Erythroblast (primary cell): ENCODE measurements at regions not wholly inside any gene's neighbourhood (a gene's known extent, or its start where the extent isn't known, plus 50 kb on each side); places are given as distances from the start of the nearest gene placed in this dataset.
A peak's percentile ranks its signal among the peaks of the same experiment; 100 is the strongest.

Source experiments
- DNase-seq, 2 experiments: peaks; one replicate each; lab custom pipeline; 2025; lab: John Stamatoyannopoulos, UW
- GATA1 ChIP-seq: IDR thresholded peaks from 2 replicates; pipeline ENCODE4 v1.6.1; 2011; ENCODE audit warnings: low read depth, mild to moderate bottlenecking, control low read depth, low read length, moderate library complexity
- POLR2A ChIP-seq: IDR thresholded peaks from 2 replicates; pipeline ENCODE4 v1.6.1; 2011; ENCODE audit warnings: mild to moderate bottlenecking, low read length

GRCh38 chr10:123529146-123529760 lies 136.9 kb upstream of the GPR26 start:
- DNase-seq = no peak
- TF ChIP-seq GATA1 = no peak
- TF ChIP-seq POLR2A = no peak

GRCh38 chr10:123530166-123530870 lies 135.8 kb upstream of the GPR26 start:
- no peak for DNase-seq
- TF ChIP-seq POLR2A (no peak), GATA1 (no peak)

- DNase-seq = no peak
- TF ChIP-seq GATA1 = no peak
- no peak for TF ChIP-seq POLR2A
Measured at GRCh38 chr10:123535386-123535785, 130.8 kb upstream of the GPR26 start.

- DNase-seq = no peak
- TF ChIP-seq POLR2A = no peak
- no peak for TF ChIP-seq GATA1
Measured at GRCh38 chr10:123536176-123536845, 129.8 kb upstream of the GPR26 start.

- TF ChIP-seq POLR2A (no peak), GATA1 (no peak)
Measured at GRCh38 chr10:123537188-123537961, 128.8 kb upstream of the GPR26 start.

GRCh38 chr10:123538401-123539320 lies 127.5 kb upstream of the GPR26 start:
- TF ChIP-seq POLR2A (no peak), GATA1 (no peak)
- DNase-seq = no peak

More at GRCh38 chr10:123537188-123537961, 128.8 kb upstream of the GPR26 start:
- DNase-seq = no peak

GRCh38 chr10:123544986-123545385 lies 121.2 kb upstream of the GPR26 start:
- no peak for TF ChIP-seq POLR2A
- TF ChIP-seq GATA1 = no peak
- no peak for DNase-seq

- DNase-seq = peak in 1 of 2 experiments; percentile 10
- TF ChIP-seq POLR2A (no peak), GATA1 (no peak)
Measured at GRCh38 chr10:123548770-123549169, 117.4 kb upstream of the GPR26 start.

- TF ChIP-seq POLR2A = no peak
- no peak for TF ChIP-seq GATA1
- no peak for DNase-seq
Measured at GRCh38 chr10:123549761-123550454, 116.2 kb upstream of the GPR26 start.

- no peak for TF ChIP-seq POLR2A
- no peak for TF ChIP-seq GATA1
- DNase-seq = no peak
Measured at GRCh38 chr10:123550675-123551096, 115.5 kb upstream of the GPR26 start.

- TF ChIP-seq POLR2A = no peak
- TF ChIP-seq GATA1 = no peak
- DNase-seq = no peak
Measured at GRCh38 chr10:123551259-123551658, 114.9 kb upstream of the GPR26 start.

- no peak for DNase-seq
Measured at GRCh38 chr10:123552760-123553554, 113.2 kb upstream of the GPR26 start.

More at GRCh38 chr10:123552760-123553554, 113.2 kb upstream of the GPR26 start:
- TF ChIP-seq POLR2A = no peak
- TF ChIP-seq GATA1 = no peak
